ENCODE measurements at regions not wholly inside any gene's neighbourhood (a gene's known extent, or its start where the extent isn't known, plus 50 kb on each side); places are given as distances from the start of the nearest gene placed in this dataset.
"Not testable (repeated sequence)": the region's sequence is repeated elsewhere in the genome, so short reads cannot be mapped to it uniquely, and the experiment has no call there.

DNA sequence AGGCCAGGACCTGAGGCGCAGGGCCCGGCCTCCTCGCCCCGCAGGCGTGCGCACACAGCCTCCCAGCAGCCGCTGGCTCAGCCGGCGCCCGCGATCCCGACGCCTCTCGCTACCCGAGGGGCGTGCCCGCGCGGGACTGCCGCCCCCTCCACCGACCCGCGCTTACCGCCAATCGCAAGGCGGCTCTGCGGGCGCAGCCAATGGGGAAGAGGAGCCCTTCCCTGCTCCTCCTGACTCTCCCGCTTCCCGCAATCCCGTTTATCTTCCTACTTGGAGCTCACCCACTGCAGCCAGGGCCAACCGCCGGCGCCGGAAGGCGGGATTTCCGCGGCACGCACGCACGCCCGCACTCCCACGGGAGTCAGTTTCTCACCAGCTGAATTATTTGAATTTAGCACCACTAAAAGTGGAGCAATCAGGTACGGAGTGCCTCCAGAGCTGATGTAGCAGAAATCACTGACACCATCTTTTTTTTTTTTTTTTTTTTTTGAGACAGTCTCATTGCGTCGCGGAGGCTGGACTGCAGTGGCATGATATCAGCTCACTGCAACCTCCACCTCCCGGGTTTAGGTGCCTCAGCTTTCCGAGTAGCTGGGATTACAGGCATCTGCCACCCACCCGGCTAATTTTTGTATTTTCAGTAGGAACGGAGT lies 64.9 kb upstream of the TP53TG3C start:
- H3K9me3 ChIP-seq; H3K27me3 ChIP-seq; DNase-seq; H3K4me3 ChIP-seq; intact Hi-C loops (cut with DNase I); H3K4me1 ChIP-seq; H3K27ac ChIP-seq; H3K36me3 ChIP-seq: not testable (repeated sequence)
- peak; percentile 75 for ATAC-seq
